SK-N-MC (cell line): ENCODE measurements at regions not wholly inside any gene's neighbourhood (a gene's known extent, or its start where the extent isn't known, plus 50 kb on each side); places are given as distances from the start of the nearest gene placed in this dataset.

Experiments
- EZH2 ChIP-seq: fragments of 200-600 bp; sonication (generic); IDR thresholded peaks from one replicate; pipeline ENCODE4 v1.6.1; 2017; ENCODE audit warnings: antibody characterized with exemption
- FOXP2 ChIP-seq: optimal IDR thresholded peaks from 2 replicates; pipeline ENCODE3; 2011; ENCODE audit warnings: mild to moderate bottlenecking, moderate library complexity; ENCODE audit not compliant: insufficient read depth; ENCODE audit errors: extremely low read length, control extremely low read depth
- POLR2AphosphoS5 ChIP-seq: IDR thresholded peaks from 2 replicates; pipeline ENCODE4 v1.6.1; 2012; ENCODE audit warnings: mild to moderate bottlenecking, low read depth, low read length, borderline replicate concordance

DNA sequence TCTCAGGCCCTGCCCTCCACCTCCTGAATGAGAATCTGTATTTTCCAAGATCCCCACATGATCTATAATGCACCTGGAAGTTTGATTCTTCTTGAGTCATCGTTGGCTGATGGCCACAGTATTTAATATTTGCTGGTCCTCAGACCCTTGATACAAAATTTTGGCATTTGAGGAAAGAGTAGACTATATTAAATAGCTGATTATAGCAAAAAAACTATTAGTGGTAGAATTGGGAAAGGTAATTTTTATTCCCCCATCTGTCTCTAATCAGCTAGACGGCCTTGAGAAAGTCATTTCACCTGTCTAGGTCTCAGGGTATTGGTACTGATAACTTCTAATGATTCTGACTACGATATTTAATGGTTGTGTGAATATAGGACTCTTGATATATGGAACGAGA, 176.8 kb downstream of the BMP2 start:
- no peak for TF ChIP-seq POLR2AphosphoS5
- no peak for TF ChIP-seq EZH2
- no peak for TF ChIP-seq FOXP2
